ENCODE measurements at regions not wholly inside any gene's neighbourhood (a gene's known extent, or its start where the extent isn't known, plus 50 kb on each side); places are given as distances from the start of the nearest gene placed in this dataset.
A peak's percentile ranks its signal among the peaks of the same experiment; 100 is the strongest.
"Not testable (repeated sequence)": the region's sequence is repeated elsewhere in the genome, so short reads cannot be mapped to it uniquely, and the experiment has no call there.

- H3K36me3 ChIP-seq, result no peaks in the 10 kb centered on the region
- no peak overlapping the region for H3K27ac ChIP-seq
- no peaks in the 10 kb centered on the region for H3K9me3 ChIP-seq (replicated peaks)
- H3K27me3 ChIP-seq, result no peaks in the 10 kb centered on the region; the same call in 1 of the 2 replicates
- DNase-seq, result no peak
- H3K4me1 ChIP-seq, result no peaks in the 10 kb centered on the region
- no peak overlapping the region for H3K4me3 ChIP-seq
Measured at GRCh38 chr4:27100713-27101112, 240.1 kb downstream of the STIM2 start.

GRCh38 chr4:27101126-27101525 is 240.5 kb downstream of the STIM2 start:
- H3K27me3 ChIP-seq, result no peaks in the 10 kb centered on the region; the same call in 1 of the 2 replicates
- no peaks in the 10 kb centered on the region for H3K4me1 ChIP-seq
- H3K36me3 ChIP-seq, result no peaks in the 10 kb centered on the region
- H3K4me3 ChIP-seq, result no peak overlapping the region
- H3K9me3 ChIP-seq (replicated peaks), result no peaks in the 10 kb centered on the region
- DNase-seq, result no peak
- H3K27ac ChIP-seq, result no peak overlapping the region

- H3K9me3 ChIP-seq (replicated peaks), result no peaks in the 10 kb centered on the region
- no peak for DNase-seq
- H3K4me3 ChIP-seq, result no peak overlapping the region
- no peaks in the 10 kb centered on the region for H3K36me3 ChIP-seq
- H3K4me1 ChIP-seq, result no peaks in the 10 kb centered on the region
- H3K27me3 ChIP-seq, result no peaks in the 10 kb centered on the region; the same call in 1 of the 2 replicates
- H3K27ac ChIP-seq, result no peak overlapping the region
Measured at GRCh38 chr4:27101561-27101960, 240.9 kb downstream of the STIM2 start.

GRCh38 chr4:27111627-27112026 is 251.0 kb downstream of the STIM2 start:
- Histone ChIP-seq H3K9me3 (replicated peaks) (no peaks in the 10 kb centered on the region), H3K27ac (no peak overlapping the region), H3K4me1 (no peaks in the 10 kb centered on the region), H3K27me3 (no peaks in the 10 kb centered on the region), H3K36me3 (no peaks in the 10 kb centered on the region), H3K4me3 (no peak overlapping the region)
- no peak for DNase-seq

- Histone ChIP-seq H3K4me3 (no peak overlapping the region), H3K36me3 (no peaks in the 10 kb centered on the region), H3K27ac (no peak overlapping the region)
Measured at GRCh38 chr4:27112587-27112986, 251.9 kb downstream of the STIM2 start.

GRCh38 chr4:27115221-27115620 is 254.6 kb downstream of the STIM2 start:
- Histone ChIP-seq H3K27ac (no peak overlapping the region), H3K9me3 (replicated peaks) (no peaks in the 10 kb centered on the region)
- DNase-seq, result no peak

More at GRCh38 chr4:27112587-27112986, 251.9 kb downstream of the STIM2 start:
- no peaks in the 10 kb centered on the region for H3K9me3 ChIP-seq (replicated peaks)
- no peaks in the 10 kb centered on the region for H3K27me3 ChIP-seq
- H3K4me1 ChIP-seq, result no peaks in the 10 kb centered on the region
- no peak for DNase-seq

GRCh38 chr4:27117453-27117852 is 256.8 kb downstream of the STIM2 start:
- H3K27me3 ChIP-seq, result no peaks in the 10 kb centered on the region
- no peak overlapping the region for H3K4me3 ChIP-seq
- no peaks in the 10 kb centered on the region; the same call in 1 of the 2 replicates for H3K4me1 ChIP-seq
- H3K36me3 ChIP-seq, result no peaks in the 10 kb centered on the region
- H3K9me3 ChIP-seq (replicated peaks), result no peaks in the 10 kb centered on the region
- DNase-seq, result no peak
- no peak overlapping the region for H3K27ac ChIP-seq

More at GRCh38 chr4:27115221-27115620, 254.6 kb downstream of the STIM2 start:
- Histone ChIP-seq H3K4me3 (no peak overlapping the region), H3K4me1 (no peaks in the 10 kb centered on the region; the same call in 1 of the 2 replicates), H3K36me3 (no peaks in the 10 kb centered on the region), H3K27me3 (no peaks in the 10 kb centered on the region)

GRCh38 chr4:27119239-27119638 is 258.6 kb downstream of the STIM2 start:
- Histone ChIP-seq H3K9me3 (replicated peaks) (no peaks in the 10 kb centered on the region), H3K27me3 (no peaks in the 10 kb centered on the region), H3K36me3 (no peaks in the 10 kb centered on the region), H3K4me3 (no peak overlapping the region), H3K27ac (no peak overlapping the region), H3K4me1 (no peaks in the 10 kb centered on the region; the same call in 1 of the 2 replicates)
- DNase-seq, result no peak

- no peak for DNase-seq
- Histone ChIP-seq H3K36me3 (no peaks in the 10 kb centered on the region), H3K9me3 (replicated peaks) (no peaks in the 10 kb centered on the region), H3K27me3 (no peaks in the 10 kb centered on the region), H3K27ac (no peak overlapping the region), H3K4me3 (no peak overlapping the region), H3K4me1 (no peaks in the 10 kb centered on the region; the same call in 1 of the 2 replicates)
Measured at GRCh38 chr4:27121830-27122229, 261.2 kb downstream of the STIM2 start.

- peak; percentile 7 to 45 for DNase-seq
- Histone ChIP-seq H3K27me3 (no peaks in the 10 kb centered on the region), H3K4me1 (no peaks in the 10 kb centered on the region; the same call in 1 of the 2 replicates), H3K36me3 (no peaks in the 10 kb centered on the region), H3K4me3 (no peak overlapping the region), H3K27ac (no peak overlapping the region), H3K9me3 (replicated peaks) (no peaks in the 10 kb centered on the region)
Measured at GRCh38 chr4:27123123-27123768, 262.6 kb downstream of the STIM2 start.

GRCh38 chr4:27123769-27124124 is 263.1 kb downstream of the STIM2 start:
- H3K4me3 ChIP-seq, result no peak overlapping the region
- no peaks in the 10 kb centered on the region for H3K9me3 ChIP-seq (replicated peaks)
- no peaks in the 10 kb centered on the region; the same call in 1 of the 2 replicates for H3K4me1 ChIP-seq
- H3K27me3 ChIP-seq, result no peaks in the 10 kb centered on the region
- no peak for DNase-seq
- H3K36me3 ChIP-seq, result no peaks in the 10 kb centered on the region
- no peak overlapping the region for H3K27ac ChIP-seq

- H3K4me3 ChIP-seq; H3K4me1 ChIP-seq; H3K27me3 ChIP-seq; H3K36me3 ChIP-seq; H3K9me3 ChIP-seq (replicated peaks); DNase-seq; H3K27ac ChIP-seq: not testable (repeated sequence)
Measured at GRCh38 chr4:27126895-27127294, 266.3 kb downstream of the STIM2 start.

GRCh38 chr4:27128443-27128842 is 267.8 kb downstream of the STIM2 start:
- H3K9me3 ChIP-seq (replicated peaks), result no peaks in the 10 kb centered on the region
- H3K36me3 ChIP-seq, result no peaks in the 10 kb centered on the region
- H3K27ac ChIP-seq, result no peak overlapping the region
- H3K4me1 ChIP-seq, result no peaks in the 10 kb centered on the region
- no peaks in the 10 kb centered on the region for H3K27me3 ChIP-seq
- no peak overlapping the region for H3K4me3 ChIP-seq
- no peak for DNase-seq

- Histone ChIP-seq H3K4me3 (no peak overlapping the region), H3K27ac (no peak overlapping the region), H3K4me1 (no peaks in the 10 kb centered on the region), H3K27me3 (no peaks in the 10 kb centered on the region), H3K9me3 (replicated peaks) (no peaks in the 10 kb centered on the region), H3K36me3 (no peaks in the 10 kb centered on the region)
- DNase-seq, result no peak
Measured at GRCh38 chr4:27129871-27130366, 269.3 kb downstream of the STIM2 start.

- no peaks in the 10 kb centered on the region for H3K27me3 ChIP-seq
- H3K4me3 ChIP-seq, result no peak overlapping the region
- DNase-seq, result no peak
- H3K4me1 ChIP-seq, result no peaks in the 10 kb centered on the region
- H3K36me3 ChIP-seq, result no peaks in the 10 kb centered on the region
- no peak overlapping the region for H3K27ac ChIP-seq
- peaks cover 5% of the 10 kb centered on the region; the same call in 1 of the 2 replicates for H3K9me3 ChIP-seq (replicated peaks)
Measured at GRCh38 chr4:27132497-27132896, 271.9 kb downstream of the STIM2 start.

GRCh38 chr4:27140486-27140885 is 279.8 kb downstream of the STIM2 start:
- Histone ChIP-seq H3K36me3 (no peaks in the 10 kb centered on the region), H3K27me3 (no peaks in the 10 kb centered on the region), H3K27ac (no peak overlapping the region), H3K4me3 (no peak overlapping the region), H3K4me1 (no peaks in the 10 kb centered on the region), H3K9me3 (replicated peaks) (peaks cover 1% of the 10 kb centered on the region; the same call in 1 of the 2 replicates)
- no peak for DNase-seq

All from SJCRH30 (cell line).